ENCODE measurements at regions not wholly inside any gene's neighbourhood (a gene's known extent, or its start where the extent isn't known, plus 50 kb on each side); places are given as distances from the start of the nearest gene placed in this dataset.

- ChIA-PET POLR2A (no interaction called here), RAD21 (ENCODE audit: low non-redundant PET in 1 of 2, low total read pairs in 2 of 2, uncharacterized antibody in 2 of 2, unreplicated experiment in 2 of 2) (no interaction called here), CTCF (no interaction called here)
- TF ChIP-seq EGR1 (IDR thresholded peaks at IDR 0.05; ENCODE audit: low read depth) = no peak
- TF ChIP-seq ZFX (IDR thresholded peaks at IDR 0.05) = no peak
- no peak for TF ChIP-seq ZBTB33 (IDR thresholded peaks at IDR 0.05; ENCODE audit: extremely low read depth, insufficient replicate concordance, low read length)
- TF ChIP-seq REST (IDR thresholded peaks at IDR 0.05; ENCODE audit: low read depth) = no peak
- TF ChIP-seq SP1 (IDR thresholded peaks at IDR 0.05; ENCODE audit: low read depth) = no peak
- no peak for TF ChIP-seq ZNF274 (IDR thresholded peaks at IDR 0.05; ENCODE audit: low read depth, low read length)
- TF ChIP-seq CTCF (IDR thresholded peaks at IDR 0.05 in 2 of 3, conservative IDR thresholded peaks at IDR 0.05 in 1 of 3; ENCODE audit: borderline replicate concordance in 1 of 3, insufficient read depth in 1 of 3, low read depth in 2 of 3, low read length in 2 of 3) = no peak
- TF ChIP-seq YY1 (IDR thresholded peaks at IDR 0.05; ENCODE audit: extremely low read depth, insufficient replicate concordance, low read depth, low read length) = no peak
- no peak for TF ChIP-seq EZH2phosphoT487 (IDR thresholded peaks at IDR 0.05; ENCODE audit: borderline replicate concordance)
- TF ChIP-seq POLR2A (IDR thresholded peaks at IDR 0.05; ENCODE audit: borderline replicate concordance, extremely low read depth, insufficient read depth, insufficient read length) = no peak
- TF ChIP-seq ELF1 (IDR thresholded peaks at IDR 0.05; ENCODE audit: borderline replicate concordance, low read depth) = no peak
- no TSS peak for BruUV-seq (replicated peaks)
- H3K27ac ChIP-seq (ENCODE audit: low read depth, low read length) = no peak overlapping the region
- no peaks in the 10 kb centered on the region for H3K36me3 ChIP-seq (ENCODE audit: control insufficient read depth in 1 of 2, insufficient read depth in 2 of 2, low read length in 2 of 2)
- no peak overlapping the region for H2AFZ ChIP-seq (ENCODE audit: low read depth, low read length, poor library complexity, severe bottlenecking)
- H3K9me2 ChIP-seq (ENCODE audit: insufficient read depth) = no peaks in the 10 kb centered on the region
- H3K79me2 ChIP-seq (ENCODE audit: insufficient read depth, low read length) = no peaks in the 10 kb centered on the region
- intact Hi-C loops (cut with micrococcal nuclease) = no loop called here
- no peak overlapping the region for H3K4me3 ChIP-seq (replicated peaks in 1 of 2; ENCODE audit: low read depth in 1 of 2, low read length in 2 of 2)
- H3K27me3 ChIP-seq (ENCODE audit: insufficient read depth, low read length) = peaks cover 17% of the 10 kb centered on the region; the same call in 1 of the 2 replicates
- H4K20me1 ChIP-seq (ENCODE audit: insufficient read depth) = no peaks in the 10 kb centered on the region
- DNase-seq (ENCODE audit: low read depth, low spot score) (no peak), ATAC-seq (no peak)
- H3K9me3 ChIP-seq (ENCODE audit: control insufficient read depth in 1 of 2, insufficient read depth in 1 of 2, low read depth in 1 of 2, low read length in 2 of 2) = no peaks in the 10 kb centered on the region
- H3K4me2 ChIP-seq (ENCODE audit: low read length) = no peak overlapping the region
- no peaks in the 10 kb centered on the region for H3K4me1 ChIP-seq (ENCODE audit: control insufficient read depth in 1 of 2, insufficient read depth in 2 of 2, low read length in 2 of 2)
- no peak overlapping the region for H3K9ac ChIP-seq (ENCODE audit: low read length)
Measured at GRCh38 chr22:49715450-49715849, 112.2 kb downstream of the BRD1 start.
